IMR-90 (cell line): ENCODE measurements at regions not wholly inside any gene's neighbourhood (a gene's known extent, or its start where the extent isn't known, plus 50 kb on each side); places are given as distances from the start of the nearest gene placed in this dataset.

ENCODE experiments used
- BHLHE40 ChIP-seq: fragments of 150-350 bp; IDR thresholded peaks from 2 replicates; pipeline ENCODE4 v1.6.1; 2016; ENCODE audit warnings: mild to moderate bottlenecking, low read depth, low read length
- CEBPB ChIP-seq: IDR thresholded peaks from 2 replicates; pipeline ENCODE4 v1.6.1; 2012; ENCODE audit warnings: low read depth, low read length, improper control_type of control experiment
- CHD1 ChIP-seq: IDR thresholded peaks from 2 replicates; pipeline ENCODE4 v1.6.1; 2012; ENCODE audit warnings: low read depth, low read length, improper control_type of control experiment
- CTCF ChIP-seq: conservative IDR thresholded peaks from 2 replicates; pipeline ENCODE4 v1.5.1; 2012; ENCODE audit warnings: mild to moderate bottlenecking, low read depth, low read length, improper control_type of control experiment
- FOS ChIP-seq: fragments of 150-350 bp; IDR thresholded peaks from 2 replicates; pipeline ENCODE4 v1.6.1; 2016; ENCODE audit warnings: low read depth, low read length
- MXI1 ChIP-seq: IDR thresholded peaks from 2 replicates; pipeline ENCODE4 v1.6.1; 2012; ENCODE audit warnings: low read depth, mild to moderate bottlenecking, low read length, moderate library complexity, borderline replicate concordance
- POLR2A ChIP-seq: IDR thresholded peaks from 2 replicates; pipeline ENCODE4 v1.6.1; 2012; ENCODE audit warnings: mild to moderate bottlenecking, low read depth, low read length
- RAD21 ChIP-seq: IDR thresholded peaks from 2 replicates; pipeline ENCODE4 v1.6.1; 2012; ENCODE audit warnings: low read length, improper control_type of control experiment
- RCOR1 ChIP-seq: IDR thresholded peaks from 2 replicates; pipeline ENCODE4 v1.6.1; 2012; ENCODE audit warnings: mild to moderate bottlenecking, low read length, improper control_type of control experiment; ENCODE audit not compliant: insufficient replicate concordance
- RFX5 ChIP-seq: IDR thresholded peaks from 2 replicates; pipeline ENCODE4 v1.8.0; 2012; ENCODE audit warnings: low read depth, mild to moderate bottlenecking, low read length, moderate library complexity
- SMC3 ChIP-seq: fragments of 150-350 bp; IDR thresholded peaks from 2 replicates; pipeline ENCODE4 v1.6.1; 2016; ENCODE audit warnings: low read depth, mild to moderate bottlenecking, antibody characterized with exemption, low read length, moderate library complexity
- USF2 ChIP-seq: fragments of 150-350 bp; IDR thresholded peaks from 2 replicates; pipeline ENCODE4 v1.6.1; 2017; ENCODE audit warnings: mild to moderate bottlenecking, antibody characterized with exemption, low read length, low read depth

- TF ChIP-seq CTCF (no peak), BHLHE40 (no peak), USF2 (no peak), MXI1 (no peak), RFX5 (no peak), POLR2A (no peak), FOS (no peak), CEBPB (no peak), RCOR1 (no peak), SMC3 (no peak), RAD21 (no peak), CHD1 (no peak)
Measured at GRCh38 chr10:23648618-23649017, 209.7 kb downstream of the OTUD1 start.
